Renal cortex interstitium (tissue), 11 donors: ENCODE measurements at regions not wholly inside any gene's neighbourhood (a gene's known extent, or its start where the extent isn't known, plus 50 kb on each side); places are given as distances from the start of the nearest gene placed in this dataset.
A peak's percentile ranks its signal among the peaks of the same experiment; 100 is the strongest.

Experiments used
- DNase-seq, 11 donors: peaks; one replicate each; pipeline ENCODE4 v3.0.0-alpha.2; 2013; ENCODE audit warnings: low read depth in 9 of 11, low spot score in 4 of 11; ENCODE audit errors: extremely low read depth in 1 of 11

DNA sequence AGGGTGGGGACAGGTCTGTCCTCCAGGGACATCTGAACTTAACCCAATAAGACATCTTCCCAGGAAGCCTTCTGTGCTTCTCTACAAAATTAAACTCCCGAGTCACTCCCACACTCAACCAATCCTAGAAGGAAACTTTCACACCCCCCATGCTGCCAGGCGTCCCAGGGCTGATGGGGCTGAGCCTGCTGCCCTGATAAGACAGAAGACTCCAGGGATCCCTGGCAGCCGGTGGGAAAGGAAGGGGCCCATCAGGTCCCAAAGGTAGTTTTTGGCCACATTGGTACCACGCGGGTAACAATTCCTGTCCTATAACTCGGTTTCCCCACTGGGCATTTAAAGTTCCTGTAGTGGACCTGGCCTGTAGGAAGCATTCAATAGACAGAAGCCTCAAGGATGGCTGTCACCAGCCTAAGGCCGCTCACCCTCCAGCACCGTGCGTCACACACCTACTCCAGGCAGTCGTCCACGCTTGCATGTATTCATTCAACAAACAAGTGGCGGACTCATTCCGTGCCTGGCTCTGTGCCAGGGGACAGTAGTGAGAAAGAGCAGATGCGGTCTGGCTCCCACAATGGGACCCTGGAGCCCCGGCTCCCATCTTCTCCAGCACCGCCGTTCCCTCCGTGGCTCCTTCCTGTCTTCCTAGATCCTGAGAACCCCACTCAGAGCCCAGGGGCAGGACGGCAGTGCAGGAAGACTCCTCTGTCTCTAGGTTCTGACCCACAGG, 465.2 kb downstream of the NPHP4 start:
- DNase-seq, result no peak

DNA sequence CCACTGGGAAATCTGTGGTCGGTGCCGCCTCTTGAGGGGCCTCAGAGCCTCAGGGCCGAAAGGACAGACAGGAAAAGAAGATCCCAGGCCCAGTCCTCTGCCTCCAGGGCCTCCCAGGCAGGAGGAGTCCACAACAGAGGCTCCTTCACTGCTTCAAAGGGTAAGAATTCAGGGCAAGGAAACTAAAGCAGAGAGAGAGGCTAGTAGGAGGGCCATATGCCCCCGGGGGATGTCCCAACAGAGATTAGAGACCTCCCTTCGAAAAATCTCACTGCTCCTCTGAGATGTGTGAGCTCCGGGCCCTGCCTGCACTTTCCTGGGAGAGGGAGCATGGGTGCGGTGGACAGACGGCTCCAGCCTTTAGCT, 465.9 kb downstream of the NPHP4 start:
- DNase-seq, result no peak

DNA sequence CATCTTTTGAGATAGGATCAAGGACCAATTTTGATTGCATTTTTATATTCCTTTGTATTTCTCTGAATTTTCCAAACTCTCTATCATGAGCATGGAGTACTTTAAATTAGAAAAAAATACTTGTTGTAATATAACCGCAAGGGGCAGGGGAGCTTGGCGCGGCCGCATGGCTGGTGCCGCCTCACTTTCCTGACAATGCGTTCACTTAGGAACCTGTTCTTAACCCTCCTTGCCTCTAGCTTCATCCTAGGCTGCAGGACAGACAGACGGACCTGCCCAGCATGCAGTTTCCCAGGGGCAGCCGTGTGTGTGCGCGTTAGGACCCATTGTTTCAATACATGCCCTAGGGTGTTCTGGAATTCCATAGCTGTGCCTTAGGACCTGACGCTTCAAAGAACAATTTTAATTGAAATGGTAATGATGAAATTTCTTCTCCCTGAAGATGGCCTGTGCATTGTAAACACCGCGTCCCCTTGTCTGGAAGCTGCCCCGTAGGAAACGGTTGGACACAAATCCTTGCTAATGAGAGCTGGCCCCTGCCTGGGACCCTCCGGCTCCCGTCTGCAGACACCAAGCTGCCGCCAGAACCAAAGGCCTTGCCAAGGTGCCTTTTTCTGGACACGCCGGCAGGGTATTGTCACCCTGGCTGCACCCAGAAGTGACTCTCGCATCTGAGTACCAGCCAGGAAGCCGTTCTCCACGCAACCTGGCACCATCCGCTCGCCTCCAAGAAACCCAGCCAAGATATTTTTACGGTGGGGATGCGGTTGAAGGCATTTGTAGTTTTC, 466.4 kb downstream of the NPHP4 start:
- DNase-seq, result no peak

DNA sequence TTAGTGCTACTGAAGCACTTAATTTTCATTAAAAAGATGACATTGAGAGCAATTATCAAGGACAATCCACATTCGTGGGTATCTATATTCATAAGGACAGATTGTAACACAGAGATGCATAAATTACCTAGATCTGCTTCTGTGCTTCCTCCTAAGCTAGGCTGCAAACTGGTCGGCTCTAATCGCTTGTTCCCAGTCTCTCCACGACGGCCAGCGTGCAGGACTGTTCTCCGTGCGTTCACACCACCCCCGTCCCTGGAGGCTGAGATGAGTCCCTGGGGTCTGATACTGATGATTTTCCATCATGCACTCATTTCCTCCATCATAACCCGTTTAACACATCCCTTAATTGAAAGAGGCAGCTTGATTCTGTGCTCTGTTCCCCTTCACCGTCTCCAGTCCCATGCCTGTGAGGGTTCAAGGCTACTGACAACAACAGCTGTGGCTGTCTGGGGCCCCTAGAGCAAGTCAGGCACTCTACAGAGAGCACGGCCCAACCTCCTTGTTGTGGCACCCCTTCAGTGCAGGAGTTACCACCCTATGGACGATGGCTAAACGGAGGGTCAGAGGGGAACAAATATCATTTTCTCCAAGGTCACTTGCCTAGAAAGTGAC, 469.6 kb downstream of the NPHP4 start:
- DNase-seq, result no peak

GRCh38 chr1:5519366-5520135, 472.7 kb downstream of the NPHP4 start:
- DNase-seq, result no peak

- no peak for DNase-seq
Observed at GRCh38 chr1:5516756-5517155, 475.5 kb downstream of the NPHP4 start.

- no peak for DNase-seq
Observed at GRCh38 chr1:5515501-5515900, 476.7 kb downstream of the NPHP4 start.

- peak in 8 of 11 donors; percentile 31 to 53 (median 38) for DNase-seq
Observed at GRCh38 chr1:5514527-5515183, 477.6 kb downstream of the NPHP4 start.

GRCh38 chr1:5513846-5514526, 478.2 kb downstream of the NPHP4 start:
- DNase-seq, result peak in 7 of 11 donors; percentile 11 to 60 (median 25)

DNA sequence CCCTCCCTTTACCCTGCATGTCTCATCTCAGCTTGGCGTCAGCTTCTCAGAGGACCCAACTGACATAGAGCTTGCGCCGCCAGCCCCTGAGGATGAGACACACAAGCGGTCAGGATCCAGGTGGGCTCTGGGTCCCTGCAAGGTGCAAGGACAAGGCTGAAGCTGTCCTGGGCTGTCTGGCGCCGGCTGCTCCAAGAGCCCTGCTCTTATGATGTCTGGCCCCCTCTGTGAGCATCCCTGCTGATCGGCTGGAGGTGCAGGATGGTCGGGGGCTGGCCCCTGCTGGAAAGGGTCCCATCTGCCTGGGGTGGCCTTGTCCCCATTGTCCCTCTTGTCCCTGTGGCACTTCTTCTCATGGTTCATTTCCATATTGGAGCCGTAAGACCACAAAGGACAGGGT, 479.0 kb downstream of the NPHP4 start:
- no peak for DNase-seq

GRCh38 chr1:5511381-5512097, 480.7 kb downstream of the NPHP4 start:
- no peak for DNase-seq

- peak in 9 of 11 donors; percentile 23 to 41 (median 30) for DNase-seq
Observed at GRCh38 chr1:5509664-5510452, 482.4 kb downstream of the NPHP4 start.

GRCh38 chr1:5508669-5509330, 483.4 kb downstream of the NPHP4 start:
- peak in 1 of 11 donors; percentile 5 for DNase-seq

- no peak for DNase-seq
Observed at GRCh38 chr1:5507340-5507739, 484.9 kb downstream of the NPHP4 start.

GRCh38 chr1:5506634-5507033, 485.6 kb downstream of the NPHP4 start:
- DNase-seq, result no peak

- DNase-seq, result no peak
Observed at GRCh38 chr1:5505944-5506343, 486.3 kb downstream of the NPHP4 start.

DNA sequence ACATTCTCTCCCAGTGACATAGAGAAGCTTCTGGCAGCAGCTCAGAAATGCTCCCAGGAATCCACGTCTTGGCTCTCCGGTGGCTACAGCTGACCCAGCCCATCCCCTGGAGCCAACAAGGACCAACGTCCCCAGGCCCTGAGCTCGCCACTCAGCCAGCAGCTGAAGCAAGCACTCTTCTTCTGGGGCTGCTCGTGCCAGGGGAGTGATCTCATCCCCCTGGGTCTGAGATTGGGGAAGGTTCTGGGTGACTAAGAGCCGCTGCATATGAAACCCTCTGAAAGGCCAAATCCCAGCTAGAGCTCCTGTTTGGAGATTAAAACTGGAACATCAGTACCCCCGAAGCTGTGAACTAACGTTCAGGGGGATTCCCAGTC, 487.9 kb downstream of the NPHP4 start:
- no peak for DNase-seq
